Mesodermal cell (in vitro differentiated cells): ENCODE measurements at regions not wholly inside any gene's neighbourhood (a gene's known extent, or its start where the extent isn't known, plus 50 kb on each side); places are given as distances from the start of the nearest gene placed in this dataset.

Experiments used
- H3K27ac ChIP-seq: 2 replicates; pipeline ENCODE4 v1.7.0; 2013; ENCODE audit warnings: mild to moderate bottlenecking, low read depth, low read length, moderate library complexity; ENCODE audit not compliant: severe bottlenecking
- H3K36me3 ChIP-seq: 2 replicates; pipeline ENCODE4 v1.7.1; 2013; ENCODE audit warnings: mild to moderate bottlenecking, low read length, moderate library complexity; ENCODE audit not compliant: control insufficient read depth, insufficient read depth
- H3K4me1 ChIP-seq: one replicate; pipeline ENCODE4 v1.7.1; 2013; ENCODE audit warnings: mild to moderate bottlenecking, low read length; ENCODE audit not compliant: insufficient read depth, control insufficient read depth, poor library complexity, severe bottlenecking
- H3K4me3 ChIP-seq: 2 replicates; pipeline ENCODE4 v1.7.0; 2013; ENCODE audit warnings: low read length, control low read depth, mild to moderate bottlenecking; ENCODE audit not compliant: insufficient read depth, poor library complexity, severe bottlenecking; ENCODE audit errors: extremely low read depth
- H3K9me3 ChIP-seq: 2 replicates; pipeline ENCODE4 v1.7.1; 2013; ENCODE audit warnings: mild to moderate bottlenecking, low read length, moderate library complexity; ENCODE audit not compliant: control insufficient read depth
- WGBS, 2 experiments: methylation state at CpG; one replicate each; pipeline ENCODE4 v1.1.5; 2013; ENCODE audit warnings: missing lambda C conversion rate in 2 of 2; ENCODE audit not compliant: insufficient coverage in 2 of 2; 5-methylcytosine and 5-hydroxymethylcytosine counted together

DNA sequence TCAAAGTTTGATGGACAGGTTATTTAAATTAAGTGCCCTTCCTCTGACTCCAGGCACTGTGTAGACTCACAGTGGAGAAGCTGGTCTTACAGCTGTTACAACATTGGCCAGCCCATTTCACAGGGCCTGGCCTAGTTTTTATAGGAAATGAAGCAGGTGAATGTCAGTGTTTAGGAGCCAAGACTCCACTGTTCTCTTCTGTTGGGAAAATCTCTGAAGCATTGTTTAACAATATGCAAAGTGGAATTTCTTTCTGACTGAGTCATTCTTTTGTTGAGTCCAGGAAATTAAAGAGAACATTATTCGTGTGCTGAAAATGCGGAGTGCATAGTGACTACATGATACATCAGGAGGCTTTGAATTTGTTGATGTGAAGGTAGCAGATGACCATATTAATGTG lies 64.7 kb downstream of the ARRDC4 start:
- H3K4me3 ChIP-seq = no peak overlapping the region
- H3K27ac ChIP-seq = no peak overlapping the region
- no peaks in the 10 kb centered on the region for H3K4me1 ChIP-seq
- no peaks in the 10 kb centered on the region for H3K36me3 ChIP-seq
- WGBS, 2 experiments = 70 to 76% methylated on average over 2 of the region's 2 CpGs
- H3K9me3 ChIP-seq = no peaks in the 10 kb centered on the region

- Histone ChIP-seq H3K4me1 (peaks cover 5% of the 10 kb centered on the region), H3K4me3 (no peak overlapping the region), H3K36me3 (no peaks in the 10 kb centered on the region), H3K27ac (no peak overlapping the region), H3K9me3 (no peaks in the 10 kb centered on the region)
- WGBS, 2 experiments = no CpG with 5 or more reads among the region's 4 CpGs
These were observed 74.2 kb downstream of the ARRDC4 start for GRCh38 chr15:98034731-98035130.

DNA sequence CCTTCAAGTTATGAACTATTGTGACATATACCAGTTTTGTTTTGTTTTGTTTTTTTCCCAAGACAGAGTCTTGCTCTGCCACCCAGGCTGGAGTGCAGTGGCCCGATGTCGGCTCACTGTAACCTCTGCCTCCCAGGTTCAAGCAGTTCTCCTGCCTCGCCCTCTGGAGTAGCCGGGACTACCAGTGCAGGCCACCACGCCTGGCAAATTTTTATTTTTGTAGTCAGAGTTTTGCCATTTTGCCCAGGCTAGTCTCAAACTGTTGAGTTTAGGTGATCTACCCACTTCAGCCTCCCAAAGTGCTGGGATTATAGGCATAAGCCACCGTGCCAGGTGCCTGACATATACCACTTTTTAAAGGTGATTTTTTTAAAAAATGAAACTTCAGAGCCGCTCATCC lies 74.6 kb downstream of the ARRDC4 start:
- Histone ChIP-seq H3K36me3 (no peaks in the 10 kb centered on the region), H3K4me1 (peaks cover 5% of the 10 kb centered on the region), H3K9me3 (no peaks in the 10 kb centered on the region), H3K27ac (no peak overlapping the region), H3K4me3 (no peak overlapping the region)
- 87 to 93% methylated on average over 5 to 7 of the region's 7 CpGs for WGBS, 2 experiments

- no peak overlapping the region for H3K27ac ChIP-seq
- H3K4me1 ChIP-seq = peaks cover 5% of the 10 kb centered on the region
- no peaks in the 10 kb centered on the region for H3K36me3 ChIP-seq
- WGBS, 2 experiments = 64 to 94% methylated on average over 2 of the region's 2 CpGs
- no peaks in the 10 kb centered on the region for H3K9me3 ChIP-seq
- no peak overlapping the region for H3K4me3 ChIP-seq
These were observed 75.1 kb downstream of the ARRDC4 start for GRCh38 chr15:98035577-98036010.

- H3K36me3 ChIP-seq = no peaks in the 10 kb centered on the region
- H3K9me3 ChIP-seq = no peaks in the 10 kb centered on the region
- H3K27ac ChIP-seq = no peak overlapping the region
- H3K4me1 ChIP-seq = peaks cover 5% of the 10 kb centered on the region
- H3K4me3 ChIP-seq = no peak overlapping the region
- 64 to 68% methylated on average over 2 of the region's 4 CpGs for WGBS, 2 experiments
These were observed 79.1 kb downstream of the ARRDC4 start for GRCh38 chr15:98039596-98039995.

DNA sequence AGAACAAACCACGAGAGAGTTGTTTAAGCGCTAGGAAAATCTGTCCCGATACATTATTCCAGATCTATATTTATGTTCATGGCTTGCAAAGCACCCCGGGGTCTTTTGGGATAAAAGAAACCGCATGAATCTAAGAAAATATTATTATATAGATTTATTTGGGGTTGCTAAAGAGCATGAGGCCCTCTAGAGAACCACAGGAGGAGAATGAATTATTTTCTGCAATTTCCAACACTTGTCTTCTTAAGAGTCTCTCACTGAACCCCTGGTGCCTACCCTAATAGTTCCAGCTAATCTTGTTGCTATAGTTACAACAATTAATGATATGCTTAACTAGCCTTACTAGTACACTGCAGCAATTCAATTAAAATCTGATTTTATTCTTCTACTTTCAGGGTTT lies 79.6 kb downstream of the ARRDC4 start:
- no peaks in the 10 kb centered on the region for H3K36me3 ChIP-seq
- H3K27ac ChIP-seq = no peak overlapping the region
- H3K4me3 ChIP-seq = no peak overlapping the region
- no peaks in the 10 kb centered on the region for H3K9me3 ChIP-seq
- peaks cover 5% of the 10 kb centered on the region for H3K4me1 ChIP-seq
- 95% methylated on average over 3 of the region's 5 CpGs; no CpG with 5 or more reads in 1 of the 2 experiments for WGBS, 2 experiments

- H3K9me3 ChIP-seq = no peaks in the 10 kb centered on the region
- H3K36me3 ChIP-seq = no peaks in the 10 kb centered on the region
- H3K4me1 ChIP-seq = no peaks in the 10 kb centered on the region
- 87 to 91% methylated on average over 11 to 15 of the region's 23 CpGs for WGBS, 2 experiments
- no peak overlapping the region for H3K4me3 ChIP-seq
- no peak overlapping the region for H3K27ac ChIP-seq
These were observed 82.9 kb downstream of the ARRDC4 start for GRCh38 chr15:98043160-98044014.

- Histone ChIP-seq H3K4me3 (no peak overlapping the region), H3K27ac (no peak overlapping the region), H3K4me1 (no peaks in the 10 kb centered on the region), H3K9me3 (peaks cover 5% of the 10 kb centered on the region), H3K36me3 (no peaks in the 10 kb centered on the region)
- 88 to 100% methylated on average over 1 to 2 of the region's 3 CpGs for WGBS, 2 experiments
These were observed 91.2 kb downstream of the ARRDC4 start for GRCh38 chr15:98051734-98052133.

DNA sequence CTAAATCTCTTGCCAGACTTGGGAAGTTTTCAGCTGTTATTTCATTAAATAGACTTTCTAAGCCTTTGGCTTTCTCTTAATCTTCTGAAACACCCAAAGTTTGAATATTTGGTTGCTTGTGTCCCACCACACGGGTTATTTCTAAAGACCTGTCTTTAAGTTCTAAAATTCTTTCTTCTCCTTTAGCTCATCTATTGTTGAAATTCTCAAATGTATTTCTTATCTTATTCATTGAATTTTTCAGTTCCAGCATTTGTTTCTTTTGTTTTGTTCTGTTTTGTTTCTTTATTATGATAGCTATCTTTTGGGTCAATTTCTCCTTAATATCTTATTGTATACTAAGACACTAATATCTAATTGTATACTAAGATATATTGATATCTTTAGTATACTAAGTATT lies 97.0 kb downstream of the ARRDC4 start:
- H3K9me3 ChIP-seq = peaks cover 12% of the 10 kb centered on the region
- no peaks in the 10 kb centered on the region for H3K4me1 ChIP-seq
- no peak overlapping the region for H3K4me3 ChIP-seq
- no peak overlapping the region for H3K27ac ChIP-seq
- WGBS, 2 experiments = no CpG with 5 or more reads among the region's 1 CpG
- no peaks in the 10 kb centered on the region for H3K36me3 ChIP-seq

DNA sequence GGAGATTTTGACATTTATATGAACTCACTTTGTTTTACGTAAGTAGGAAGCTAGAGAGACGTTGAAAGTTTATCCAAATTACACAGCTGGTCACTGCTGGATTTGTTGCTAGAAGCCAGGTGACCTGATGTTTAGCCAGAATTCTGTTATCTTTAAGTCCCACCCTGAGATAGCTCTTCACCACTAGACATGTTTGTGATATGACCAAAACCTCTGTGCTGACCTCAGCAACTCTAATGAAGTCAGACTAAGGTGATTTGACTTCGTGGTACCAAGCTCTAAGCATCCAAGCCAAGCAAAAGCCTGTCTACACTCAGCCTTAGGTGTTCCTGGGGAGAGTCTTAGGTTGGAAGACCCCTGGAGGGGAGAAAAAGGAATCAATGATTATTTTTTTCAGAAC lies 102.4 kb downstream of the ARRDC4 start:
- H3K9me3 ChIP-seq = no peaks in the 10 kb centered on the region
- 70% methylated on average over 2 of the region's 3 CpGs; no CpG with 5 or more reads in 1 of the 2 experiments for WGBS, 2 experiments
- no peaks in the 10 kb centered on the region for H3K36me3 ChIP-seq
- H3K27ac ChIP-seq = no peak overlapping the region
- H3K4me1 ChIP-seq = no peaks in the 10 kb centered on the region
- H3K4me3 ChIP-seq = no peak overlapping the region

- WGBS, 2 experiments = no CpG with 5 or more reads among the region's 2 CpGs
- Histone ChIP-seq H3K4me3 (no peak overlapping the region), H3K27ac (no peak overlapping the region)
These were observed 102.8 kb downstream of the ARRDC4 start for GRCh38 chr15:98063315-98063714.

More at GRCh38 chr15:98063315-98063714, 102.8 kb downstream of the ARRDC4 start:
- Histone ChIP-seq H3K4me1 (peaks cover under 1% of the 10 kb centered on the region), H3K36me3 (no peaks in the 10 kb centered on the region), H3K9me3 (no peaks in the 10 kb centered on the region)
